Neural crest cell (in vitro differentiated cells): ENCODE measurements at regions not wholly inside any gene's neighbourhood (a gene's known extent, or its start where the extent isn't known, plus 50 kb on each side); places are given as distances from the start of the nearest gene placed in this dataset.

Experiments used
- DNase-seq: peaks from one replicate; pipeline ENCODE4 v3.0.0; 2021; ENCODE audit warnings: low read depth, mixed read lengths, low spot score
- H3K27ac Mint-ChIP-seq: one replicate; pipeline ENCODE4 v1.8.0; 2021; ENCODE audit warnings: mild to moderate bottlenecking, mixed read lengths; ENCODE audit not compliant: unreplicated experiment
- H3K27me3 Mint-ChIP-seq: 2 replicates; pipeline ENCODE4 v1.8.0; 2021; ENCODE audit warnings: low read depth, mild to moderate bottlenecking, mixed read lengths
- H3K36me3 Mint-ChIP-seq: 2 replicates; pipeline ENCODE4 v1.8.0; 2021; ENCODE audit warnings: low read depth, mild to moderate bottlenecking, mixed read lengths
- H3K4me1 Mint-ChIP-seq: 2 replicates; pipeline ENCODE4 v1.8.0; 2021; ENCODE audit warnings: mixed read lengths
- H3K4me3 Mint-ChIP-seq: one replicate; pipeline ENCODE4 v1.8.0; 2021; ENCODE audit warnings: mild to moderate bottlenecking, mixed read lengths
- H3K9me3 Mint-ChIP-seq: 2 replicates; pipeline ENCODE4 v1.8.0; 2021; ENCODE audit warnings: mixed read lengths
- CTCF ChIP-seq: fragments of 200-600 bp; sonication (generic); conservative IDR thresholded peaks from 2 replicates; pipeline ENCODE4 v1.5.0; 2021; ENCODE audit warnings: antibody characterized with exemption, mild to moderate bottlenecking

DNA sequence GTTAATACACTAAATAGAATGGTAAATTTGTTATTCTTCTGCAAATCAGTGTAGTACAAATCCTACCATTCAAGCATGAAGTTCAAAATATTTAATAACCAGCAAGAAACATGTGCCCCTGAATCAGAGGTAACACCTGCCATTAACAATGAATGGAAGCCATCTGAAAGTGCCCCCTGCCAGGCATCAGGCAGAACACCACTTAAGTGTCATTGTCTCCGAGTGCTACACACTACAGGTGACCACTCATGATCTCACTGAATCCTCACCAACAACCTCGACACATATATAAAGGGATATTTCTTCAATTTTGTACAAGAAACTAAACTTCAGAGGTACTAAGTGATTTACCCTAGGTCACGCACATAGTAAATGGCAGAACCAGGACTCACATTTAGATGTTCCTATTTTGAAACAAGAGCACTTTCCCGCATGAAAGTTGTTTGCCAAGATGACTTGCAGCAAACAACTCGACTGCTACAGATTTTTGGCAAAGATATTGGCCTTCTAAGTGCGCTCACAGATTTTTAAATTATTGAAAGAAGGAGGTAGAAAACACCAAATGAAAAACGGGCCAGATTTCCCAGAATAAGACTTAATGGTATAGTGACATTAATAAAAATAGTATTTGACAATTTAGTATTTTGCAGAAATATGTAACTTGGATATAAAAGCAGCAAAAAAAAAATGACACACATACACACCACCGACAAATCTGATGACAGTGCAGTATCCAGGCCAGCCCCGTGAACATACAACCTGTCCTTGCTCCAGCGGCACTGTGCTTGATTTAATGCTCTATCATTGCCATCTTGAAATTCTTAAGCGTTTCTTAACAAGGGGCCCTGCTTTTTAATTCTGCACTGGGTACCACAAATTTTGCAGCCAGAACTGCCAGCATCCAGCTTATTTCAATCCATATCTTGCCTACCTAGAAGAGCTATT lies 274.5 kb downstream of the ALDH8A1 start:
- Mint-ChIP-seq H3K4me3 (no peak overlapping the region), H3K9me3 (no peaks in the 10 kb centered on the region), H3K27me3 (peaks cover 3% of the 10 kb centered on the region), H3K36me3 (no peaks in the 10 kb centered on the region), H3K27ac (no peak overlapping the region), H3K4me1 (peaks cover 7% of the 10 kb centered on the region)
- no peak for DNase-seq
- no peak for TF ChIP-seq CTCF

DNA sequence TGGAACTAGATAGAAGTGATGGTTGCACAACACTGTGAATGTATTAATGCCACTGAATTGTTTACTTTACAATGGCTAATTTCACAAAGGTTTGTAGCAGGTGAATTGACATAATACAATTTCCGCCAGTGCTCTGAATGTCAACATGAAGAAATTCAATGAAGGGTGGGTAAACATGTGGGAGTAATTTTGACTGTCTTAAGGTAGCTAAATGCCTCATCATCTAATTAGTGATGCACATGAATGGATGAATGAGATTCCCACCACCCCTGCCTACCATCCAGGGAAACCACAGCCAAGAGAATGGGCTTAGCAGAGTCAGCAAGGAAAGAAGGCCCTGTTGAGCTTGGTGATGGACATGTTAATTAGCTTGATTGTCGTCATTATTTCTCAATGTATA lies 275.3 kb downstream of the ALDH8A1 start:
- Mint-ChIP-seq H3K4me3 (no peak overlapping the region), H3K27me3 (peaks cover 6% of the 10 kb centered on the region), H3K4me1 (peaks cover 7% of the 10 kb centered on the region), H3K27ac (no peak overlapping the region), H3K36me3 (no peaks in the 10 kb centered on the region), H3K9me3 (no peaks in the 10 kb centered on the region)
- no peak for TF ChIP-seq CTCF
- no peak for DNase-seq

DNA sequence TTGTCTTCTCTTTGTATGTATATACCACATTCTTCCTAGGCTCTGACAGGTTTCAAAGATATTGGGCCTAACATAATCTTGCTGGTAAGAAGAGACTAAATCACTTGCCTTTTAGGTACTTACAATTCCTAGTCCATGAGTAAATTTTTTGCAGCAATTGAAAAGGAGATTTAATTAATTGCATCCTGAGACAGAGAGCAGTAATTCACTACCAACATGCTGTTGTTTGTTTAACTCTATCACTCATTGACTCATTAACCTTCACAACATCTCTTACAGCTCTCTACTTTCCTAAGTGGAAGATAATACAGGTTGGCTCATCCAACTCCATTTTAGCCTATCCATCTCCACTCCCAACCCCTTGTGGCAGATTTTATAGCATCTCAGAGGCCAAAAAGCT lies 280.4 kb downstream of the ALDH8A1 start:
- Mint-ChIP-seq H3K27me3 (peaks cover 6% of the 10 kb centered on the region), H3K27ac (no peak overlapping the region), H3K36me3 (no peaks in the 10 kb centered on the region), H3K4me1 (peaks cover 5% of the 10 kb centered on the region), H3K4me3 (no peak overlapping the region), H3K9me3 (no peaks in the 10 kb centered on the region)
- no peak for TF ChIP-seq CTCF
- DNase-seq: no peak

GRCh38 chr6:134667111-134667510 lies 282.8 kb downstream of the ALDH8A1 start:
- H3K27ac Mint-ChIP-seq: no peak overlapping the region

DNA sequence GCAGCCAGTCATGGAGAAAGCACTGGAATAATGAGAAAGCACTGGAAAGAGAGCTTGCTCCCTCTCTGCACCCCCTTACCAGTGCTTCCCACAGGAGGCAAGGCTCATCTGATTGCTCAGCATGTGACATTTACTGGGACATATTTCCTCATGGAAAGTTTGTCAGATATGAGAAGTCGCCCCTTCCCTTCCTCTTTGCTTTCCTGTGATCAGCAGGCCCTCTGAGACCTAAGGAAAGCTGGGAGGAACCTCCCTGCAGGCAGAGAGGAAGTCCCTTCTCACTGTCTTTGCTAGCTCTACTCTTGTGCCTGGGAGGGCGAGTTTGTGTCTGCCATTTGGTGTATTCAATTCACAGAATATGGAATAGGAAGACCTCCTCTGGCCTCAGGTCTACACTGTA lies 283.8 kb downstream of the ALDH8A1 start:
- H3K27ac Mint-ChIP-seq: no peak overlapping the region
- peaks cover 2% of the 10 kb centered on the region for H3K27me3 Mint-ChIP-seq
- H3K9me3 Mint-ChIP-seq: no peaks in the 10 kb centered on the region

More at GRCh38 chr6:134667111-134667510, 282.8 kb downstream of the ALDH8A1 start:
- TF ChIP-seq CTCF: no peak
- peaks cover 2% of the 10 kb centered on the region for H3K27me3 Mint-ChIP-seq
- no peak overlapping the region for H3K4me3 Mint-ChIP-seq
- no peaks in the 10 kb centered on the region for H3K9me3 Mint-ChIP-seq
- no peaks in the 10 kb centered on the region for H3K36me3 Mint-ChIP-seq
- no peaks in the 10 kb centered on the region for H3K4me1 Mint-ChIP-seq
- DNase-seq: no peak

More for the DNA sequence above, 283.8 kb downstream of the ALDH8A1 start:
- Mint-ChIP-seq H3K4me3 (no peak overlapping the region), H3K36me3 (no peaks in the 10 kb centered on the region), H3K4me1 (no peaks in the 10 kb centered on the region)
- no peak for TF ChIP-seq CTCF
- no peak for DNase-seq
